Cerebellar nuclear complex (tissue), 1 donor: ENCODE measurements at regions not wholly inside any gene's neighbourhood (a gene's known extent, or its start where the extent isn't known, plus 50 kb on each side); places are given as distances from the start of the nearest gene placed in this dataset.

Experiments used
- DNase-seq, 2 experiments: peaks; one replicate each; lab custom pipeline; 2025; lab: John Stamatoyannopoulos, UW

DNA sequence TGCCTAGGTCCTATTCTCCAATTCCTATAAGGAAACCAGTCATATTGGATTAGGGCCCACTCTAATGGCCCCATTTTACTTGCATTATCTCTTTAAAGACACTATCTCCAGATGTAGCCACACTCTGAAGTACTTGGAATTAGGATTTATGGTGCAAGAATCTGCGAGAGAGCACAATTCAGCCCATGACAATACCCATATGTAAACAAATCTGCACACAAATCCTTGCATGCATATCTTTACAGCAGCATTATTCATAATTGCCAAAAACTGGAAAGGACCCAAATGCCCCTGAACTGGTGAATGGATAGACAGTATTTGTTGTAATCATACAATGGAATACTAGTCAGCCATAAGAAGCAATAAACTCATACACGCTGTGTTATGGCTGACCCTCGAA, 229.8 kb upstream of the ADAMTS5 start:
- no peak for DNase-seq

DNA sequence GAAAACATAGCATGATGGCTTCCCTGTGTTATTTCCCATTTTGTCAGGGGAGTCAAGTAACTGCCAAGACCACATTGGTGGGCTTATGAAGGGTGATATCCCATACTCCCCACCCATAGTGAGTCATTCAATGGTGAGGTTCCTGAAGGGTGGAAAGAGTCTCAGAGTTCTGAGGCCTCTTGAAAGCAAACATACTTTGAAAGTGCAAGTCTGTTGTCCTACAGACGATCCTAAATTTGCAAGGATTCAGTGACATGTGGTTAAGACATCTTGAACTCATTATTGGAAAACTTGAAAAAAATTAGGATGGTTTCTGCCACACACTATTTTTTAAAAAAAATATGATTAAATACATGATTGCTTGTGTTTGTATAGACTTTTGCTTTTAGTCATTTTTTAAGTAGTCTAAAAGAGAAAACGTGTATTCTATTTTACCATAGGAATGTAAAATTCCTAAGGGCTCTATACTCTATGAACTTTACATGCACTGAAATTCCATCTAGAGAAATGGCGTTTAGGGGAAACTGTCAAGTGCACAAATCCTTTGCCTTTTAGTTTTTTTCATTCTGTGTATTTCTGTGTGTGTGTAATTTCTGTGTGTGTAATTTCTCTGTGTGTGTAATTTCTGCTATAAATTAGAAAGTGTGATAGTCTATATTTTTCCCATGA, 225.5 kb upstream of the ADAMTS5 start:
- no peak for DNase-seq

DNA sequence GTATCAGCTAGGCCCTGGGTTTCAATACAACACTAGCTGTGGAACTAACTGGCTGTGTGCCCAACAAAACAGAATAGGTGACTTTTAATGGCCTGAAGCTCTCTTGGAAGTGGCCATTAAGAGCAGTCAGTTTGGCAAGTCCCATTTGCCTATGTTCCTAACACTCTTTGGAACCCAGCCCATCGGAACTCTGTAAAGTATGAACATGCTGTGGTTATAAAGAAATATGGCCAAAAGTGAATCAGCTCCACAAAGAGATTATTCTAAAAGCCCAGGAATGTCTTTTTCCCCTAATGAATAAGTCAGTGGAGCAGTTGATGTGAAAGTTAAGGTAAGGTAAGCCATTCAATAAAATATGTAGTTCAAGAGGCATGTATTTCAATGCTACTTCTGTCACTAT, 223.7 kb upstream of the ADAMTS5 start:
- no peak for DNase-seq

DNA sequence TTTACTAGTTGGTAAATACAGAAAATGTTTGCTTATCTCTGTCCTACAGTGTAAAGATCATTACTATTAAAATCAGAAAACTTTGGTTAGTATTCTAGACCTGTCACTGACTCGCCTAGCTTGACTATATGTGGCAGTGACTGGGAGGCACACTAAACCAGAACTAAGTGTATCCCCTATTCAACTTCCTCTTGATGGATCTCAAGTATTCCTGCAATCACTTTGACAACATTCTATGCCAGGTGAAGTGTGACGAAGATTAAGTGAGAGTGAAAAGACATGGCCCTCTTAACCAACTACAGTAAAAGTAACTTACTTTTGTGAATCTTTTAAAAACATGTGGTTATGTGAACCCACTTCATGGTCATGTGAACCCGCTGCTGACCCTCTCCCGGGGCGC, 223.0 kb upstream of the ADAMTS5 start:
- no peak for DNase-seq

DNA sequence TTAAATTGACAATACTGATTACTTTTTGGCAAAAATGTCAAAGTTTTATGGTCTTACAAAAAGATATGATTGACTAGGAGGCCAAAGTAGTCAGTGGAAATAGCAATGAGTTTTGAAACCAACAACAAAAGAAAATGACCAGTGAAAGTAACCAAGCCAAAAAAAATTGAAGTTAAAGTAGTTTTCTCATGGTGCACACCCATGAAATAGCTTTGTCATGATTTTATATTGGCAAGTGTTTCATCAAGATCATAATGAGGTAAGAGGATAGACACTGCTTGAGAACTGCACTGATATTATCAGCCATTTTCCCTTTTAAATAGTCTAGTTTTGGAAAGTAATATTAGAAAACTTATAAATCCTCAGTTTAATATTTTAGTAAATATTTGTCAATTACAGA, 206.2 kb upstream of the ADAMTS5 start:
- no peak for DNase-seq

DNA sequence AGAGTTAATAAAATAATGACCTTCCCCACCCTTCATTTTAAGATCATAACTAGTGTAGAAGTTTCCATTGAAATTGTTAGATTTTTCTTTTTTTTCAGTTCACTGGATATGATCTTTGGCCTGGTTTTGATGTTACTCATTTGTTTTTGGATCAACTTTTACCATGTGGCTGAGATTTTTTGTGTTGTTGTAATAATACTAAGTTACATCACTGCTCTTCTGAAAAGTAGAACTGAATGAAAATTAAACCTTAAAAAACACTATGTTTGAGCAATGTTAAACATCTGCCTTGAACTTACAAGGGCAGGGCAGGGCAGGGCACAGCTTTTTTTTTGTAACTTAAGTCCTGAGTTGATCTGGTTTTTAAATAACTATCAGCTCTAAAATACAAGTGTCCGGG, 204.8 kb upstream of the ADAMTS5 start:
- DNase-seq = no peak

DNA sequence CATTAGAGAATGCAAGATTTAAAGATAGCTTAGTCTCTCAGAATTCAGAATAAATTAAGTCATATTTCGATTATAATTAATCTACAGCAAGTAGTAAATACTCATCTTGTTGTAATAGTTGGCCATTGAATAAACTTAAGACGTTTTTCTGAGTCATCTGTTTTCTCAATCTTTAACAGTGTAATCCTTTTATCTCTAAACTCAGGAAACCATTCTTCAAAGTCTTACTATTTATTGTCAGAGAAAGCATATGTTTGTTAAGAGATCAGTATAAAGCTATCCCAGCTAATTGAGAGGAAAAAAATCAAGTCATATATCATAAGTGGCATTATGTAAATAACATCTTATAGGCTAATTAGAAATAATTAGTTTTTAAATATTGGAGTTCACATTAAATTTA, 201.2 kb upstream of the ADAMTS5 start:
- no peak for DNase-seq

DNA sequence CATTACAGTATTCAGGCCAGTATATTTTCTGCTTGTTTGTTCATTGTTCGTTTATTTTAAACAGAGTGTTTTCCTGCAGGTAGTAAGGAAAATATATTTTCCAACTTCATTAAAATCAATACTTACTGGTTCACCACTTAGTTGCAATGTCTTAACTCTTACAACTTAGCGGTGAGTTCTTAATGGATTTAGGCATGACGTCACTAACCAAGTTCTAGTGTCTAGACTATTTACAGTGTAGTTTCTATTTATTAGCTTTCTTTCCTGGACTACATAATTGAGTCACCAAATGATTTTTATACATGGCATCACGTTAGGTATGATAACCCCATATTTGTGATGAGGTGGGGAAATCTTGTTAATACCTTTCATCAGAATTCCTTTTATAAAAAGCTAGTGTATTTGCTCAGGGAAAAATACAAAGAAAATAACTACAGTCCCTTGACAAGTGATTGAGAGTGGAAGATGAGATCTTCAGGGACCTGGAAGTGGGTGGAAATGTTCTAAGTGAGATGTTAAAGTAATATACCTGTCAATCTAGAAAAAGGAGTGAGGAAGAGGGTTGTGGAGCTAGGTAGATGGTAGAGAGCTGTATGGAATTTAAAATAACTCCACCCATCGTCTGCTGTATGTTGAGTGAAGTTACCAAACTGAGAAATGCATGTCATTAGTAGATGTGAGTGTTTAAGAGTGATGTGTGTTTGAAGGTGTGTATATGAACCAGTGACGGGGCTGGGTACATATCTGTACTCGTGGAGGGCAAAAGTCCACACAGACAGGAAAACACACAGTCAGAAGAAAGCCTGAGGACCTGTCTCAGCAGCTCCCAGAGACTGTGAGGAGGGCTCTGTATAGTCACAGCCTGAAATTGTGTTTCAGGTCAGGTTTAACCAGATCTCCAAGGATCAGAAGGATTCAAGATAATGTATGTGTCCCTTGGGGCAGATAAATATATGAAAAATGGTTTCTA, 197.6 kb upstream of the ADAMTS5 start:
- DNase-seq = no peak

DNA sequence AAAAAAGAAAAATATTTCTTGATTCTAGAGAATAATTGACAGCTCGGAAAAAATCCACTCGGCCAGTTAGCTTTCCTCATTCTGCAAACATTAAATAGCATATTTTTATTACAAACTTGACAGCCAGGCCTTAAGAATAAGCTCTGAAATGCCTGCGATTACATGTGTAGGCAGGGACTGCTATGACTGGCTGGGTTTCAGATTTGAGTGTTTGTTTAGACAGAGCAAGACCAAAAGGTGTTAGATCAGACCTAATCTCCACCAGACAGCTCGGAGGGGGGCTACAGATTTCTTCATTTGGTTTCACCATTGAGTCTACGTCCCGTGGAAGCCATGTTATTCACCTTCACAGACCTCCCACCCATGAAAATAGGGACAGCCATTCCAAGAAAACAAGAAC, 192.1 kb upstream of the ADAMTS5 start:
- DNase-seq = no peak

DNA sequence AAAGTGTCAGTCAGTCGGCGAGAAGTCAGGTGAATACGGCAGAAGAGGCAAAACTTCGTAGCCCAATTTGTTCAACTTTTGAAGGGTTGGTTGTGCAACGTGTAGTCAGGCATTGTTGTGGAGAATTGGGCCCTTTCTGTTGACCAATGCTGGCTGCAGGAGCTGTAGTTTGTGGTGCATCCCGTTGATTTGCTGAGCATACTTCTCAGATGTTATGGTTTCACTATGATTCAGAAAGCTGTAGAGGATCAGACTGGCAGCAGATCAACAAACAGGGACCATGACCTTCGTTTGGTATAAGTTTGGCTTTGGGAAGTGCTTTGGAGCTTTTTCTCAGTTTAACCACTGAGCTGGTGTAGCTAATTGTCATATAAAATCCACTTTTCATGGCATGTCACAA, 190.2 kb upstream of the ADAMTS5 start:
- no peak for DNase-seq

DNA sequence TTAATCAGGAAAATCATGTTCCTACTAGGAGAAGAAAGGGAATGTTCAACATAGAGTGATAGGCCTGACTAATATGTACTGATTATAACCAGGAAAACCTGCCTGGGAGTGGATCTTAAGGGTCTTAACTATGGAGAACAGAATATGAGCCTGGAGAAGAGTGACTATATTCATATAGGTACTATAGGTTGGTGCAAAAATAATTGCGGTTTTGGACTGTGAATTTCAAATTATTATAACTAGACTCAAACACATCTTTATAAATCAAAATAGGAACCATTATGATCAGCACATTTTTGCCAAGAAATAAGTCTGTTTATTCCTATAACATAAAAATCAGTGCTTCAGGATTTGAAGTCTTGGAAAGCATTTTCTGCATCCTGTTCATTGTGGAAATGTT, 189.8 kb upstream of the ADAMTS5 start:
- no peak for DNase-seq

DNA sequence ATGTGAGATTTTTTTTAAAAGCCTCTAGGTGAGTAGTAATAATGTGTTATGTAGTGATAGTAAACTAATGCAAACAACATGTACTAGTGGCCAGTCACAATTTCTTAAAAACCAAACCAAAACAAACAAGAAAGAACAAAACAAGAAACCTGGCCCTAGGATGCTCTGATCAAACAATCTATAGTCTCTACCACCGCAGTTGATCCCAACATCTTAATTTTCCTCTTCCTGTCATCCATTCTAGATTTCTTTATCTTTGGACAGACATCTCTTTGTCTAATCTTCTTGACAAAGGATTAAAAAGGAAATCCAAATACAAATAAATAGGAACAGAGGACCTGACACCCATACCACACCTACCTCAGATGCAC, 188.2 kb upstream of the ADAMTS5 start:
- no peak for DNase-seq

DNA sequence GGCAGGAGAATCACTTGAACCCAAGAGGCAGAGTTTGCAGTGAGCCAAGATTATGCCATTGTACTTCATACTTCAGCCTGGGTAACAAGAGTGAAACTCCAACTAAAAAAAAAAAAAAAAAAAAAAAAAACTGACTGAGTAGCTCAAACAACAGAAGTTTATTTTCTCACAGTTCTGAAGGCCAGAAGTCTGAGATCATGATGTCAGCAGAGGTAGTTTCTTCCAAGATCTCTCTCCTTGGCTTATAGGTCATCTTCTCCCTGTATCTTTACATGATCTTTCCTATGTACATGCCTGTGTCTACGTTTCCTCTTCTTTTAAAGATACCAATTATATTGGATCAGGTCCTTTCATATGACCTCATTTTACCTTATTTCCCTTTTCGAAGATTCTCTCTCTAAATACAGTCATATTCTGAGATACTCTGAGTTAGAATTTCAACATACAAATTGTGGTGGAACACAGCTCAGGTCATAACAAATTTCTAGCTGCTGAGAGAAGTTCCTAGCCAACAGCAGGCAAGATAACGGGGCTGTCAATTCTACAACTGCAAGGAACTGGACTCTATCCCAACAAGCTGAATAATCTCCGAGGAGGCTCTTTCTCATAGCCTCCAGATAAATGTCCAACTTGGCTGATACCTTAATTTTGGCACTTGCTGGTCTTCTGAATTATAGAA, 187.7 kb upstream of the ADAMTS5 start:
- DNase-seq = no peak

DNA sequence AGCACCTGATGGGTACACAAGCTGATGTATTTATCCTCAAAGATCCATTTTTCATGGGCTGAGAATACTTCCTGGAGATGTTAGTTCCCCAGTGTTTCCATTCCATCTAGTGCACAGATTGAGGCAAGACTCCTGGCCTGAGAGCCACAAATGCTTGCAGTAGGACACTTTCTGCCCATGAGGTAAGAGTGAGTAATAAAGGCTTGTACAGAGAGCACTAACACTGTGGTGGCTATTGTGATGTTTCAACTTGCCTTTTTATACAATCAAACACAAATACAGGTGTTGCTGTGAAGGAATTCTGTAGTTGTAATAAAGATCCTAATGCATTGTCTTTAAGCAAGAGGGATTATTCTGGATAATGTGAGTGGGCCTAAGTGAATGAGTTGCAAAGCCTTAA, 186.1 kb upstream of the ADAMTS5 start:
- DNase-seq = no peak

DNA sequence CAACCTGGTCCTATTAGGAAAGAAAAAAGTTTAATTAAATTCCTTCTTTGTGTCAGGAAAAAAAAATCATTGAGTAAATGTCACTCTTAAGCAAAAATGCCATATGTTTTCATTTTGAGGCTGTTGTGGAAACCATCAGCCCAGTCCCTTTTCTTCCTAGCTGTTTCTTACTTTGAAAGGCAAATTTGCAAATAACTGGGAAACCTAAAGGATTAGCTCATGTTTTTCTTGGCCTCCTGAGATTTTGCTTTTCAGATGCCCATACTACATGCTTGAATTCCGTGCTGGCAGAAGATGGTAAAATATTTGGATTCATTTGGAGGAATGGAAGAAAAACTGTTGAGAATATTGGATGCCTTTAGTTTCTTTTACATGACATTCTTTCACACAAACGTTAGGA, 182.1 kb upstream of the ADAMTS5 start:
- DNase-seq = no peak

DNA sequence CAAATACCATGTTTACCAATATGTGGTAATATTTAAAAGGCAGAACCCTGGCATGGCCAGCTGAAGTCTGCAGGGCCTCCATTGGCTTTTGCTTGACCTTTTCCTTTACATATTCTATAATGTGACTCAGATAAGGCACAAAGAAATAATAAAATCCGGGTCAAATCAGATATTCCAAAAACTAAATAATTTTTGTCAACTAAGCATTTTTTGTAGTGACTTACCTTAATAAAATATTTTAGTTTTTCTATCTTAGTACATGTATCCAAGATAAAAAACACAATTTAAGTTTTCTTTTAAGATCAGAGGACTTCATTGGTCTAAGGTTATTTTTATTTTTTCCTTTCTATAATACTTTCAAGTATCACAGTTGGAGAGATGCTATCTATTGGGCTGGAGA, 179.4 kb upstream of the ADAMTS5 start:
- no peak for DNase-seq

DNA sequence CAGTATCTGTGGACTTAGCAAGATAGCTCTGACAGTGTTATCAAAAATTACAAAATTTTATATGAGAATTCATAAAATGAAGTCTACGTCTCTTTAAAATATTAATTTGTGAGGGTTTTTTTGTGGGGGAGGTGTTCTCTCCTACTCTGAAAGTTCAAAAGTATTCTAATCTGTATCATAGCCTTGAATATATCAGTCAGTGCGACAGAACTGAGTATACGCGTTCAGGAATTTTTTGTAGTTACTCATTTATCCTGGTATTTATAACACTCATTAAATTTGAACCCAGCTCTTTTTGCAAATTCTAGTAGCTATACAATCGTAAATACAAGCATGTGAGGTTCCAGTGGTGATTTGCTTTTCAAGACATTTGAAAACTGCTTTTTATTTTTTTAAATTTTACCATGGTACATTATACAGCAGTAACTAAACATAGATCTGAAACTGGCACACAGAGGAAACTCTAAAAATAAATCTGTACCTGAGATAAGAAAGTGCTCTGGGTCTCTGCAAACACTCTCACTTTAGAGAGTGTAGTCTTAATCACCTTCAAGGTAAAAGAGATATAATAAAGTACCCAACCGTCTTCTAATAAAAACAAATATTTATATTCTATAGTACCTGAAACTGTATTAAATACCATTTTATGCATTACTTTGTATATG, 178.4 kb upstream of the ADAMTS5 start:
- no peak for DNase-seq

DNA sequence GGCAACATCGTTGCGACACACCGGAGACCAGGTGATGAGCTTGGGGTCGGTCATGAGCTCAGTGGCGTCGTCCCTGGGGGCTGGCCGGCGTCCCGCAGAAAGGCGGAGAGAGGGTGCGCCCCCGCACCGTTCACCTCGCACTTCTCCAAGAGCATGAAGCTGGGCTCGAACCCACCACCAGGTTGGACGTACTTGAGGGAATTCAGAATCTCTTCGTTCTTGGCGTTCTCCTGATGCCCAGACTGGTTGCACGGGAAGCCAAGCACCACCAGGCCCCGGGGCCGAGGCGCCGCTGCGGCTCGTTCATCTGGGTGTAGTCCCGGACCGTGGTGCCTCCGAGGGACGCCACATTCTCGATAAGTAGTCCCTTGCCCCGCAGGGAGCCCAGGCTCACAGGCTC, 176.6 kb upstream of the ADAMTS5 start:
- DNase-seq = no peak

DNA sequence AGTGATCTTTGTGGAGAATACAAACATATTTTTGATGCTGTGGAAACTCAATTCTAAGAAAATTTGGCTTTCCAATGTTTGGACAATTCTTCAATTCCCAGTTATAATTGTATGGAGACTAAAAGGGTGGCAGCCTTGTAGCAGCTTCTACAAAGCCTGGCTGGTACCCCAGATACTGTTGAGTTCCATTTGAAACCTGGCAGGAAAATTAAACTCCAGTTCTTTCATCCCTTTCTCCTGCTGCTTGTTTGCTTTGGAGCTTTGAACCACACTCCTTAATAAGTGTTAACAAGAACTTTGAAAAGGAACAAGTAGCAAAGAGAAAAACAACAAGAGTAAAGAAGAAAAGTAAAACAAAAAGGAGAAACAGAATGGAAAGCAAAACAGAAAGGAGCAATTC, 172.6 kb upstream of the ADAMTS5 start:
- no peak for DNase-seq

DNA sequence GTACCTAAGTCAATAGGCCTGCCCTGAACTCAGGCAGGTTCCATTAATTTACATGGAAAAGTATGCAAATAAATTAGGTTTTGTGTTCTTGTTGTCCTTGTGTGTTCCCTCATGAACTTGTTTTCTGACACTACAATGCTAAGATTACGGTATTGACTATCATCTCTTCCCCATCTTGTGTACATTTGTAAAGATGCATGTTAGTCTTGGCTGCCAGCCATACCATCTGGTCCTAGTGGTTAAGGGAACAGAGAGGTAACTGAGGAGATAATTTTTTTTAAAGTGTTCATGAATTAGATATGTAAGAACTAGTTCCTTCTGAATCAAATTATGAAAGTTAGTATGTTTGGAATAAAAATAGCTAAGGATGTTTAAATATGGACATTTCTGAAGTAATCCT, 167.6 kb upstream of the ADAMTS5 start:
- peak in 1 of 2 experiments; percentile 23 for DNase-seq

DNA sequence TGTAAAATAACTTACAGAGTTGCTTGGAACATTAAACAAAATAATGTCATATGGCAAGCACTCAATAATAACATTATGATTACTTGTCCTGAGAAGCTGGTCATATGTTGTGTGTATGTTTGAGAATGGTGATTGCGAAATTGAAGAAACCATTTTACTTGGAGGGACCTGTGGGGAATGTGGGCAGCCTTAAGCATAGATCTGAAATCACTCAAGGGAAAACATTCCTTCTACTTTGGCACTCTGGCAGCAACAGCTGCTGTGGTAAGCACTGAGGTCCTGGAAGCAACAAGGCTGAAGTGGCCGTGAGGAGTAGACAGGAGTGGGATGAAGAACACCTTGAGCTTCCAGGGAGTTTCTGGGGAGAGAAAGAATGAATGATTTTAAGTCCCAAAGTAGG, 165.4 kb upstream of the ADAMTS5 start:
- no peak for DNase-seq

DNA sequence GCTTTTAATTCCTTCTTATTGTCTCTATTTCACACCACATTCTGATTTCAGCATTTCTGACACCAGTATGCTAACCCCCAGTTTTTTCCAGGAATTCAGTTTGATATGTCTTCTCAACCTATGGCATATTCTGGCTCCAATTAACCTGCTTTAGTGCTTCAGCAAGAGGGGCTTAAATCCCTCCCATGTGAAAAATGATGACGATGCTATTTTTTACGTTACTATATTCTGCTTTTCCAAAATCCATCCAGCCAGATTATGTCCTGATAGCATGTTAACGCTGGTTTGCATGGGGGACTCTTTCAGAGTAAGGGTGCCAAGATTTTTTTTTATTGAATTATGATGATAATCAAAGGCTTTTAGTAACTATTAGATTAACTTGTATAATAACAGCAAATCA, 163.3 kb upstream of the ADAMTS5 start:
- no peak for DNase-seq
